Stomach (tissue), 4 donors: ENCODE measurements at regions not wholly inside any gene's neighbourhood (a gene's known extent, or its start where the extent isn't known, plus 50 kb on each side); places are given as distances from the start of the nearest gene placed in this dataset.

ENCODE experiments used
- CTCF ChIP-seq, 7 experiments: fragments of 450-650 bp in 4 of 7; fragments of 200-600 bp in 3 of 7; sonication (generic) in 3 of 7; IDR thresholded peaks; one replicate each; pipeline ENCODE4 v1.5.1; 2016 to 2019; ENCODE audit warnings: antibody characterized with exemption in 7 of 7, control low read depth in 2 of 7, mild to moderate bottlenecking in 1 of 7
- POLR2AphosphoS5 ChIP-seq, 3 donors: sonication (generic); formaldehyde crosslinking; IDR thresholded peaks; one replicate each; pipeline ENCODE4 v1.6.1; 2016; ENCODE audit warnings: antibody characterized with exemption in 3 of 3

DNA sequence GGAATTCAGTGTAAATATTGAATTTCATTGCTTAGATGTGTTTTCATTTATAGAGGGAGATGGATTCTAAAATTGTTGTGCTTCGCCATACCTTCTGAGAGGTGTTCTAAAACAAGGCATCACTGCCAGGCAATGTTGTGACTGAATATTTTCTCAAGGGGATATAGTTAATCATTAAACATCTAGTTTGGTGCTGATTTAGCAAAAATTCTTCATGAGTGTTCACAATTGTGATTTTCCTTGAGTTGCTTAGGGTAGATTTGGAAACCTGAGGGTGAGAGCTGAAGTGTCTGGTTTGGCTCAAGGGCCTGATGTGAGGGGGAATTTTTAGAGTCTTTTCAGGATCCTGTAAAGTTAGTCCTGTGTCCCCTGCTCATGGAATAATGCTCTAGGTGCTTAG lies 104.5 kb downstream of the MAT2B start:
- TF ChIP-seq CTCF (IDR thresholded peaks at IDR 0.05) (no peak), POLR2AphosphoS5 (IDR thresholded peaks at IDR 0.05) (no peak)
